ENCODE measurements at regions not wholly inside any gene's neighbourhood (a gene's known extent, or its start where the extent isn't known, plus 50 kb on each side); places are given as distances from the start of the nearest gene placed in this dataset.

- TF ChIP-seq CTCF (IDR thresholded peaks at IDR 0.05; ENCODE audit: insufficient read depth, low read depth, low read length): no peak
- no peak for TF ChIP-seq EZH2 (IDR thresholded peaks at IDR 0.05; ENCODE audit: insufficient read depth, low read length)
Measured at GRCh38 chr19:29376855-29377354, 148.9 kb upstream of the VSTM2B start.

Data from astrocyte (in vitro differentiated cells and primary cell).